ENCODE measurements at regions not wholly inside any gene's neighbourhood (a gene's known extent, or its start where the extent isn't known, plus 50 kb on each side); places are given as distances from the start of the nearest gene placed in this dataset.
"Not testable (repeated sequence)": the region's sequence is repeated elsewhere in the genome, so short reads cannot be mapped to it uniquely, and the experiment has no call there.

DNA sequence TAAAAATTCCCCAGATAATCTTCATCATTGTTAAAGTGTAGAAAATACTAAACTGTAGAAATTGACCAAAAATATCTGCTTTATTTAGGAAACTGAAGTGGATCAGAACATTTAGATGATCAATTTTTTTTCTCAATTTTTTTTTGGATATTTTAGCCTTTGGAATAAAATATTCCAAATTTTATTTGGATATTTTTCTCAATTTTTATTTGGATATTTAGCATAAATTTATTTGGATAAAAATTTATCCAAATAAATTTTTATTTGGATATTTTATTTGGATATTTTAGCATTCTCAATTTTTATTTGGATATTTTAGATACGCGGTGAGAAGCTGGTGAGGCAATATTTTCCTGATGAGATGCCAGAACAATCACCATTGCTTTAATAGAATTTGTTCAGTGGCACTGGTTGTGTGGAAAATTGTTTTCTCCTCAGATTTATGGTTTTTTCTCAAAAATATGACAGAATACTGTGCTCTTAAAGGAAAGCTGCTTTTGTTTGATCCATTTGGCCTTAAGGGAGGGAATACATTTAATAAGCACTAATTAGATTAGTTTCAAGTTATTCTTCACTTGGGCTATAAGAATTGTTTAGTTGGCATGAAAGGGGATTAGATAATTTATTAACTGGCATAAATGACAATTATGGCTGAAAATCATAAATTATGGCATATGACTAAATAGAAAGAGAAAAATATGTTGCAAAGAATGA lies 470.1 kb downstream of the MFSD1 start:
- DNase-seq (ENCODE audit: low spot score), result no peak

DNA sequence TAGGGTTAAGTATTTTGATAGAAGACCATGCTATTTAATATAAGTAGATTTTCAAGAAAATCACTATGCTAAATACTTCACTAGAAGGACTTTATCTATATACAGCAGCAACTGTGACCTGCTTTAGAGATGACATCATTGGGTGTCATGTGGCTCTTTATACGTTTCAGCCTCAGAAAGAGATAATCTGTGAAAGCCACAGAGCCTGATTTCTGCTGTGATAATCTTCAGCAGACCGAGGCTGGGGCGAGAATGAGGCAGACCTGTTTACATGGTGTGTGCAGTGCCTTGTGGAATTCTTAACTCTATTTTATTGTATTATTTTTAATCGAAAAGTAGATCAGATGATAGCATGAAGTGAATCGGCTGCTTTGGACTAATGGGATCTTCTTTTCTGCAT lies 471.2 kb downstream of the MFSD1 start:
- DNase-seq (ENCODE audit: low spot score), result no peak

DNA sequence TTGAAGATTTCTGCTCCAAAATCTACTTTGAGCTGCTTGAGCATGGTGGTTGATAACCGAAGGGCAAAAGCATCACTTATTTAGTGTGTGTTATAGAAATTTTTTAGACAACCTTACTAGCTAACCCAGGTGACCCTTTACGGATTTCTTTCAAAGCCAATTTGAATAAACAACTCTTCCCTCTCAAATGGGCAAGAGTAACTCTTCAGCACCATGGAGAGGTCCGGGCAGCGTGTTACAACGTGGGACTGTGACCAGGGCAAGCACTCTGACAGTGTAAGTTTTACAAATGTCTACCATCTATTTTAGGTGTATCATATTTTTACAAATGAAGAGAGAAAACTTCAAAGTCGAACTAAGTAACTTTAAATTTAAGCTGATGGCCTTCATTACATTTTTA lies 471.8 kb downstream of the MFSD1 start:
- peak; percentile 55 for DNase-seq (ENCODE audit: low spot score)

DNA sequence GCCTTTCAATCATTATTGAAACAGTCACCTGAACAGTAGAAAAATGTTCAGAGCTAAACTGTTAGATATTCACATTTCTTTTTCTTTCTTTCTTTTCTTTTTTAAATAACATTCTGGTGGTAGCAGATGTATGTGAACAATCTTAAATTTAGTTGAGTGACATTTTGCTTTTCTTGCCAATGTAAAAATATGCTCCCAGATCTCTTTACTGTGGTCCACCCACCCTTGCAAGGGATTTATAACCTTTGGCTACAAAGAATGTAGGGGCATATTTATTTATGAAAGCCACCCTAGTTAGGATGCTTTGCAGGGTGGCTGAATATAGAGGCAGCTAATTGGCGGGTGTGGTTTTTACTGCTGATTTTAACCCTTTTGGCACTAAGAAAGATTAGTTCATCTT lies 473.9 kb downstream of the MFSD1 start:
- no peak for DNase-seq (ENCODE audit: low spot score)

DNA sequence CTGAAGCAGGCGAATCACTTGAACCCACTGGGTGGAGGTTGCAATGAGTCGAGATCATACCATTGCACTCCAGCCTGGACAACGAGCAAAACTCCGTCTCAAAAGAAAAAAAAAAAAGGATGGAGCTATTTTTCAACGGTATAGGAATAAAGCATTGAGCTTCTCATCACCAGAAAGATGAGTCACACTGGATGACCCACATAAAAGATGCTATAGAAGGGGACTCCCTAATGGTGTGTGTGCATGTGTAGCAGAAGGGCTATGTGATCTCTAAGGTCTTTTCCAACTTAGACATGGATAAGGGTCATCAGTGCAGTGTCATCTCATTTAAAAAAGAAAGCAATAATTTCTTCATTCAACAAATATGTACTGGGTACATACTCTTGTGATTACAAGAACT lies 476.0 kb downstream of the MFSD1 start:
- no peak for DNase-seq (ENCODE audit: low spot score)

DNA sequence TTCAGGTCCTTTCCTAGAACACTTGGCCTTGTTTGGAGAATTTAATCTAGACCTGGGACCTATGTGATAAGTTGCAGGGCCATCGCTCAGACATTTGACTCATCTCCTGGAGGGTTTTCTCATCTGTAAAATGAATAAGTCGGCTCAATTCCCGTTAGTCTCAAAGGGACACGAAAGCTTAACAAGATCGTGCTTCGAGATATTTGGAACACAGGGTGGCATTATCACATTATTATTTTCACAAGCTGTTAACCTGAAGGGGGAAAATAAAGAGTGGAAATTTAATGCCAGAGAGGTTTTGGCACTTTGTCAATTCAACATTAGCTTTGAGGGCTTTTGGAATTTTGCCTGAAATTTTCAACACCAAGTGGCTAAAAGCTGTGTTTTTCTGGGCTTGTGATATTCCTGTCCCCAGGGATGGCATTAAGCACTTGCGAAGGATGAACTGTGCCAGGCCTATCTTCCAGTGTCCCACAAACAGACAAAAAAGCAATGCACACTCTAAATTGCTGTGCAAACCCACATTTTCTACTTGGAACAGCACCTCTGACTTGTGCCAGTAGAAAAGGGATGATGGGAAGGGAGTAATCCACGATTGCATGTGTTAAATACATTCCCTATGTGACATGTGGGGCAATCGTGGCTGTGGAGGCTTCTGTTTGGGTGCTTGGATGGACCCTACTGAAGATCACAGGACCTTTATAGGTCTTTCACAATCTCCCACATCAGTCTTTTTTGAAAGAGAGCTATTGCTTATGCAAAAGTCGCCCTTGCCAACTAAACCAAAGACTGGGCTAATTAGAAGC lies 478.7 kb downstream of the MFSD1 start:
- no peak for DNase-seq (ENCODE audit: low spot score)

DNA sequence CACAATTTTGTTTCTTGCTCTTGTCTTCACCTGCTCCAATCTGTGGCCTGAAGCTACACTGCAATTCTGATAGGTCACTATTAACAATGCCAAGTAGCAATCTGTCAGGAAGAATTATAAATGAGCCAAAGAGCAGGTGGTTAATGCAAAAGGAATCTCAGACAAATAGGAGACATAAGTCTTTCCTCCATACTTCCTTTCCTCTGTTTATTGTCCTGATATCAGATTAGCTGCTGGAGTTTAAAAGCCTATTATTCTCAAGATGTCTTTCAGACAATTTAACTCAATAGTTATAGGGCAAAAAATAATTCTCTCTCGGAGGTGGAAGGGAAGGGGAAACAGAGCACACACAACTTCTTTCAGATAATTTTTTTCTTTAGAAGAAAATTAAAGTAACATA lies 491.6 kb downstream of the MFSD1 start:
- no peak for DNase-seq (ENCODE audit: low spot score)

DNA sequence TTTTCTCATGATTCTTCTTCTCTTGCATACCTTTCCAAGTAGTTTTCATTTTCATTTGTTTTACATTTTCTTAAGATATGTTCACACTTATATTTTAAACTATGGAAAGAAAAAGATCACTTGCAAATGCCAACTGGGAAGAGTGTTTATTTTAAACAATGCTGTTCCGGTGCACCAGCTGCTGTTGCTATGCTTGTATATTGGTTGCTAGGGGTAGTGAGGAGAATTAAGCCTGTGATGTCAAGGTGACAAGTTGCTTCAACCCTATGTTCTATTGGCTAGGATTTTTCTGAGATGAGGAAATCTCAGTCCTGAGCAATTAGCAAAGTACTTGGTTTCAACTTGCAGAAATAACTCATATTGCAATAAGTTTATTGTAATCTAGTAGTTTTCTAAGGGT lies 500.1 kb downstream of the MFSD1 start:
- DNase-seq (ENCODE audit: low spot score), result no peak

DNA sequence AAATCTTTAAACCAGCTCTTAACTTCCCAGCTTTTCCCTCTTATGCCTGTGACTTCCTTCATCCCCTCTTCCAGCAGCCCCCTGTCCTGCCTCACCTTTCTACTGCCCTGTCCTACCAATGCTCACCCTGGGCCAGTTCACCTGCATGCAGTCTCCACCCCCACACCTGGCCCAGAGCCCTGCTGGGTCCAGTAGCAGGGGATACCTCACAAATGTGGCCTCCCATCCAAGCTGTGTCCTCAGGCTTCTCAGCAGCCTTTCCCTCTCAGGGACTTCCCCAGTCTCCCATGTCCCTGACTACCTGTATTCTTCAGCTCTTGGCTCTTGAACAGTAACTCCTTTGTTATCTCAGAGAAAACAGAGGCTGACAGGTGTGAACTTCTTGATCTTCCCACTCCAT lies 503.2 kb downstream of the MFSD1 start:
- DNase-seq (ENCODE audit: low spot score), result no peak

DNA sequence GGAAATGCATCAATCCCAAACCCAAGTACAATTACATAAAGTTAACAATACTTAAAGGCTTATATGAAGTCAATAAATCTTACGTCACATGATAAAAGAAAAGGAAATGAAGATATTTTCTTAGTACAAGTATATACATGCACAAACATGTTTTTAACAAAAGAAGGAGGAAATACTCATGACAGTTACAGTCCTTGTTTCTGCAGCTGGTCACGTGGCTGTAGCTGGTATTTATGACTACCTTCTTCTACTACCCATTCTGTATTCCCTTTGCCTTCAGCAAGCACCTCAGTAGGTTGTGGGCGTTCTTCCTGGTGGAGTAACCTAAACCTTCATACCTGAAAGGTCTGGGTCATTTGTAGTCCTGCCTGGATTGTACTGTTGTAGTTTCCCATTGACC lies 514.9 kb downstream of the MFSD1 start:
- not testable (repeated sequence) for DNase-seq (ENCODE audit: low spot score)

DNA sequence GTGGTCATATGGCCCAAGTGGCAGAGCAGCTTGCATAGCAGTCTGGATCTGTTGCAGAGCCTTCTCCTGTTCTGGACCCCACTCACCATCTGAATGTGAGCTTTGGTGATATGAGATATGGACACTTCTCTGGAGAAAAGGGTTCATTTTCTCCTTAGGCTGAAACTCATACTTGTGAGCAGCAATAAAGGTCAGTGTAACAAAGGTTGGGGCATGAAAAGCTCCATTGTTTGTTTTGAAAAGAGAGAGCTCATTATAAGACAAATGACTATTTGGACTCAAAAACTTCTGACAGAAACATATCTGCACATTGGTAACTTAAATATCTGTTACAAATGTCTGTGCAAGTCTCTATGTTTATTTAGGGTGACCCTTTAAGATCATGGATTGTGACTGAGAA lies 517.3 kb downstream of the MFSD1 start:
- no peak for DNase-seq (ENCODE audit: low spot score)

DNA sequence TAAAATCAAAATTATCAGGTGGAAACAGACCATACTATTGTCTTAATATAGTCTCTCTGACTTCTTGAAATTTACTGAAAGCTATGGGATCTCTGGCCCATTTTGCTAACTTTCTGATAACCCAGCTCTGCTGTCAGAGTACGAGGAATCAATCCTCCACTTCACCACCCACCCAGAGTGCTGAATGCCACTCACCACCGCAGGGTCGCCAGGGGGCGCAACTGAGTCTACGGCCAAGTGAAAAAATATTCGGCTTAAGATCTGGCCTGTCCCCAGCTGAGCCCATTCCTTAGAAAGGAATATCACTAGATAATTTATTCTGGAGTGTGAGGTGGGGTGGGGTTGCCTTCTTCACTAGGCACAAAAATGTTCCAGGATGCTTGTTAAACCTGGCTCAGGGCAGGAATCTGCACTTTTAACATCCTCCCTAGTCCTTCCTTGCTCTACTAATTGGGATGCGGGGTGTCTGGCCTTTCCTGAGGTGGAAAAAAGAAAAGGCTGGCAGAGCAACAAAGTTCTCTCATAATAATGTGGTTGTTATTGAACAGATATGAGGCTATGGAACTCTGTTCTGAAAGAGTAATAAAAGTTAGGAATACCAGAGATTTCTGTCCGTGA lies 520.6 kb downstream of the MFSD1 start:
- DNase-seq (ENCODE audit: low spot score), result peak; percentile 81

DNA sequence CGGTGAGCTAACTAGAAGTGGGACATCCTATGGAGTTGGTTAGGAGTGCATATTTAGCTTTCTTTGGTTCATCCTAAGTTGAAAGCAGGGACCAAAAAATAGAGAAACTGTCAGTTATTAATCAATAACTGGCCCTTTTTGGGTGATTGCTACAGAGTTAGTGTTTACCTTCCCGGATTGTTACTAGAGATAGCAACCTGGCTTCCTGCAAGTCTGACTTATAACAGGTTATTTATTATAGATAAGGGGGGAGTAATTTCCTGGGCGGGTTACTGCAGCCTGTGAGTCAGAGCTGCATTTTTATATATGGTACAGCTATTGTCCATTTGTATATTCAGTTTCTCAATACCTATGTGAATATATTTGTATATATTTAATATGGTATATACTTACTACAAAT lies 522.0 kb downstream of the MFSD1 start:
- no peak for DNase-seq (ENCODE audit: low spot score)

DNA sequence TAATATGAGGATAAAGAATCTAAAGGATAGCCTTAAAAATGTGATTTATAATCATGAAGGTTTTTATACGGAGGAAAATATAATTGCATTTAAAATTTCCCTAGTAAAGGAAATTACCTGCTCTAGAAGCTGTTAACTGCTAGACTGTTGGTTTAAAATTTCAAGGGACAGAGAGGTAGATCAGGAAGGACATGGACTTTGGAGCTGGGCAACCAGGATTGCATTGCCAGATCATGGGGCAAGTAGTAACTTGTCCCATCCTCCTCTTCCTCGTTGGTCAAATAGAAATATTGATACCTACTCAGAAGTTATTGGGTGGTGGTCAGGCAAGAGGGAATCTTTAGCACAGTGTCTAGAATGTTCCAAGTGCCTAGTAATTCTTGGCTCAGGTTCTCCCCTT lies 525.1 kb downstream of the MFSD1 start:
- no peak for DNase-seq (ENCODE audit: low spot score)

DNA sequence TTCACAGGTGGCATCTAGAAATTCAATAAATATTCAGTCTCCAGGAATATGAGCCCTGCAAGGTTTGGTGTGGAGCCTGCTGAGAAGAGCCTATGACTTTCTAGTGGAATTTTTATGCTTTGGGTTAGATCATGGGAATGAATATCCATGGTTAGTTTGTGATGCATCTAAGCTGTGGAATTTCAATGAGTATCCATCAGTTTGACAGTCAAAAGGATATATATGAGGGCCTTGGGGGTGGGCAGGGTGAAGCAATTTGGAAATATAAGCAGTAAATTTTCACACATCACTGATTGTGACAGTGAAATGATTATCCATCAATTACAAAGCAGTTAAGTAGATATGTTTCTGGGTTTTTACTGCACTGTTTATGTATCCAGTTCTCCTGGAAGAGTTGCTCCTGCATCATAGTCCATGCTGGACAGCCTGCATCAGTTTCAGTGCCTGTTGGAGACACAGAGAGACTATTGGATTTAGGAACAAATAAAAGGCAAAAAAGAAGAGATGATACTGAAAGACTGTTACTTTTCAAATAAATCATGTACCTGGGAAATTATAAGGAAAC lies 530.8 kb downstream of the MFSD1 start:
- no peak for DNase-seq (ENCODE audit: low spot score)

DNA sequence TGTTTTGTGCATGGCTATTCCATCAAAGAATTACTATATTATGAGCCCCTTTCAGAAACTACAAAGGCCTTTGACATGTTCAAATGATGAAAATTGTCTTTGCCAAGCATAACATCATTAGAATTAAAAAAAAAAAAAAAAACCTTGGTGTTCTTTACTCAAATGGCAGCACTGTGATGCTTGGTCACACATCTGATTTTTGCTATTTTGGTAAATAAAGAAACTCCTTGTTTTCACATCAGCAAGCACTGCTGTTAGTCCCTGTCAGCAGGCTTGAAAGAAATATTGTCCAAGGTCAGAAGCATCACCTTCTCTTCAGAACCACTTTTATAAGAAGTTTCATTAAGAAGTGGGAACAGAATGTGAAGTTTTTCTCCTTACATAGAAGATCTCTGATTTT lies 537.3 kb downstream of the MFSD1 start:
- DNase-seq (ENCODE audit: low spot score), result no peak

DNA sequence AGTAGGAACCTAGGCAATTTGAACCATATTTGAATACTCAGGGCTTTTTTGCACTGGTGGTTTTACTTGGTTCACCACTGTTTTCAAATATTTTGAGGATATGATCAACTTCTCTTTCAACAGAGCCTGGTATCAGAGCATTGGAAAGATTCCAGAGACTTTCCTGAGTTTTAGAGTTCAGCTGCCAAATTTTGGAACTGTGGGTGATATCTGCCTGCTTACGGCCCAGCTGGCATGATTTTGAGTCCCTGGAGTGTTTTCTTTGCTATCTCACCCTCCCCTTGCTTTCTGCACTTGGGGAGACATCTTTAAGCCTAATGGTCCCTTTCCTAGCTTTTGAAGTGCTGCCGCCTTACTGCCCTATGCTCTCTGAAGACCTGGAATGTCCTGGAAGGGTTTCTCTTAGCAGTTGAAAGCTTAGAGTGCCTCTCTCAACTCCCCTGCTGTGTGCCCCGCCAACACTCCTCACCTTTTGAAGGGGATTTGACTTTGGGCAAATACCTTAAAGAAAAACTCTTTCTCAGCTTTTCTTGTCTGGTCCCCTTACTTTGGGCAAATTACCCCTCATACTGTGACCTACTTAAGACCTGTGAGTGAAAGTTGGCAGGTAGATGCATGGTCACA lies 539.1 kb downstream of the MFSD1 start:
- DNase-seq (ENCODE audit: low spot score), result no peak

DNA sequence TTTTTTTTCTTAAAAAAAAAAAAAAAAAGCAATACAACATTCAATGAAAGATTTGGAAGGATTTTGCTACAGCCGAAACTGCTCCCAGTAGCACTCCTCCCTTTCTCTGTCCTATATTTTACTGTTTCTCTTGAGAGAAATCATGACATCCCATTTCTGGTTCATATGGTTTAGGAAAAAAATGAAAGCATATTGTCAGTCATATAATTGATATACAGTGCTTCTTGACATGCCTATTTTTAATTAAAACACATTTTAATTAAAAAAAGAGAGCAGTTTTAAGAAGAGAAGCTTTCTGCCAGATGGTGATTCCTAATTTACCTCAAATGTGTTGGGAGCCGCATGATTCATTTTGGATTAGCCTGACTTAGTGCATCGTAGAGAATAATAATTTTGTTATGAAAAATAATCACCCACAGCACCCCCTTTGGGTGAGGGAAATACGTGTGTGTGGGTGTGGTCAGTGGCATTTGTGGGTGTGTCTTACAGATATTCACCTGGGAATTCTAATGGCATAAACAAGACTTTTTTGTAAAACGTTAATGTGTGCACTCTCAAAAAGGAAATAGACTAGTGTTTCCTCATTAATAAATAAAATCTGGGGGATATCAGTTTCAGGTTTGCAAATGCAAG lies 544.5 kb downstream of the MFSD1 start:
- DNase-seq (ENCODE audit: low spot score), result no peak

DNA sequence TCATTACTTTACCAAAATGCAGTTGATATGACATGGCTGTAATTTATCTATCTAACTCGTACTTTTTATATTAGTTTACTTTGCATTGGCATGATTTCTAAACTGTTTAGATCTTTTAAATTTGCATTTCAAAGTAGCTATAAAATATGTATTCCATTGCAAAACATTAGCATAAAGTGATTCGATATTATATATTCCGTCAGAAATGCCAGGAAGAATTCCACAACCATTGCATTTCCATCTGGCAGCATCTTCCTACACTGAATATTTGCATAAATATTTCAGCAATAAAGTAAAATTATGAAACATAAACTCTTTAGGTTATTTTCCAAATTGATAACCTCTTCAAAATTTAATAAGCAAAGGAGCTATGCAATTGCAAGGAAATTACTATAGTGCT lies 546.6 kb downstream of the MFSD1 start:
- DNase-seq (ENCODE audit: low spot score), result no peak

DNA sequence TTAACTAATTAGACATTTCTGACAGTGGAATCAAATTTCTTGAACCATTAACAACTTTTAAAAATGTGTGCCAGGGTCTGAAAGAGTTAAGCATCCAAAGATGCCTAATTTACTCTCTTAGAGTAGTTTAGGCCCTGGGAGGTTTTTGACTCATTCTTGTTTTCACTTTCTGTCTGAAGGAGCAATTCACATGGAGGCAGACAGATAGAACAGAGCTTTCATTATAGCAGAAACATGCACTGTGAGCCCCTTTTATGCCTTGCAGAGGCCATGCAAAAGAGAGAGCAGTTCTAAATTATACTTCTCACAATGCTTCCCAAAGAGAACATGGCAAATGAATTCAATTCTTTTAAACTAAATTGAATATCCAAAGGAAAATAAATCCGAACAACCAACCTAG lies 554.8 kb downstream of the MFSD1 start:
- no peak for DNase-seq (ENCODE audit: low spot score)

DNA sequence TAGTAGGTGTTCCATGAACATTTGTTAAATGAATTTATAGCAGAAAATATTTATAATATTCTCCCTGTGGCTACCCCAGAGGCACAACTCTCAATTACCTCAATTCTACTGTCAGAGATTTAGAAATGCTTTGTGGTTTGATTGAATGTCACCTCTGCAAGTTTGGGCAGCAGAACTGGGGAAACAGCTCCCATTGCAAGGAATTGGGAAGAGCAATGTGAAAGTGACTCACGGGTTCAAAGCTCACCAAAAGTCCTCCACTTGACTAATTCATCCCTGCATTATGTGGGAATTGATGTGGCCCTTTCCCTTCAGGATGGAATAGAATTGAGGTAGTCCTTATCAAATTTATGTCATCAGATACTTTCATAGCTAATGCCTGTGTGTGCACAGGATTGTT lies 562.7 kb downstream of the MFSD1 start:
- DNase-seq (ENCODE audit: low spot score), result no peak

DNA sequence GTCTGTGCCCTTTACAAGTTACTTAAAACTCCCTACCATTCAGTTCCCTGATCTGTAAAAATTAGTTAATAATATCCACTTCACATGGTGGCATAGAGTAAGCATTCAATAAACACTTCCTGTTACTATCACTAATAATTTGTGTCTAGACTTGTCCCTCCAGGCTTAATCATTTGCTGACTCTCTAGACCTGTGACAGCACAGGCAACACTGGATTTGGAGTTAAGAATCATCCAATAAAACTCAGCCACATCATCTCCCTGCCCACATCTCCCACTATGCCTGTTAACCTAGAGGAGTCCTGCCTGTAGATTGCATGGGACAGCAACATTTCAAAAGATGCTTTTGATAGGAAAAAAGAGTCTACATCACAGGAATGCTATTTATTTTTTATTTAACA lies 564.6 kb downstream of the MFSD1 start:
- DNase-seq (ENCODE audit: low spot score), result no peak
